GM12878 (cell line): ENCODE measurements at regions not wholly inside any gene's neighbourhood (a gene's known extent, or its start where the extent isn't known, plus 50 kb on each side); places are given as distances from the start of the nearest gene placed in this dataset.

Source experiments
- ATAC-seq: fragments of 200-7000 bp; cut with Tn5 transposase; 3 replicates; pipeline ENCODE4 v1.9.1; 2020; ENCODE audit warnings: mild to moderate bottlenecking, moderate library complexity
- BruUV-seq: library from RNA; stranded (reverse); fragments of 400-500 nt; replicated peaks from 2 replicates; lab custom pipeline; 2021; lab: Mats Ljungman, UMichigan
- CTCF ChIA-PET: fragments of 300-600 bp; sonication (Branson Sonifier 250); formaldehyde crosslinking; extraction: SDS; loops from one replicate; lab custom pipeline; 2021; ENCODE audit warnings: inconsistent platforms; lab: Yijun Ruan, JAX
- POLR2A ChIA-PET: fragments of 350-600 bp; formaldehyde crosslinking; extraction: SDS; loops from one replicate; lab custom pipeline; 2021; ENCODE audit warnings: inconsistent platforms; lab: Charles Lee
- RAD21 ChIA-PET: fragments of 300-600 bp; sonication (Branson Sonifier 250); formaldehyde crosslinking; loops from one replicate; lab custom pipeline; 2023; ENCODE audit warnings: antibody characterized with exemption; ENCODE audit not compliant: unreplicated experiment; lab: Charles Lee
- SMC1A ChIA-PET: fragments of 300-600 bp; sonication (Branson Sonifier 250); formaldehyde crosslinking; loops from one replicate; lab custom pipeline; 2023; ENCODE audit not compliant: unreplicated experiment, uncharacterized antibody; lab: Charles Lee
- DNase-seq: peaks from one replicate; pipeline ENCODE4 v3.0.0-alpha.2; 2011; ENCODE audit warnings: low read depth, low spot score
- FAIRE-seq: peaks from 3 replicates; lab custom pipeline; 2011; peaks lifted over from hg19 to GRCh38; lab: Jason Lieb, UNC
- H2AFZ ChIP-seq: 2 replicates; pipeline ENCODE4 v1.6.0; 2011; ENCODE audit warnings: low read depth, low read length, control low read depth; ENCODE audit not compliant: control insufficient read depth
- H3K27ac ChIP-seq: 2 replicates; pipeline ENCODE4 v1.5.1; 2011; ENCODE audit warnings: control low read depth; ENCODE audit not compliant: control insufficient read depth, insufficient read depth
- H3K27me3 ChIP-seq, 2 experiments: replicated peaks in 1 of 2; 2 replicates each; pipeline versions ENCODE4 v1.6.0 to v1.6.1; 2011; ENCODE audit warnings: low read length in 1 of 2; ENCODE audit not compliant: control insufficient read depth in 2 of 2, insufficient read depth in 2 of 2
- H3K36me3 ChIP-seq, 2 experiments: 2 replicates each; pipeline ENCODE4 v1.5.1; 2011; ENCODE audit warnings: low read length in 1 of 2; ENCODE audit not compliant: control insufficient read depth in 2 of 2, insufficient read depth in 2 of 2
- H3K4me1 ChIP-seq: 2 replicates; pipeline ENCODE4 v1.6.1; 2011; ENCODE audit warnings: mild to moderate bottlenecking, low read length, moderate library complexity, mixed read lengths; ENCODE audit not compliant: control insufficient read depth, insufficient read depth
- H3K4me2 ChIP-seq: 2 replicates; pipeline ENCODE4 v1.6.0; 2011; ENCODE audit warnings: control low read depth; ENCODE audit not compliant: control insufficient read depth, insufficient read depth
- H3K4me3 ChIP-seq: fragments of 200-600 bp; sonication (generic); 2 replicates; pipeline ENCODE4 v1.5.1; 2016
- H3K79me2 ChIP-seq: 2 replicates; pipeline ENCODE4 v1.6.0; 2011; ENCODE audit warnings: low read length; ENCODE audit not compliant: control insufficient read depth, insufficient read depth
- H3K9ac ChIP-seq: 2 replicates; pipeline ENCODE4 v1.8.0; 2011; ENCODE audit warnings: low read length, control low read depth, mixed read lengths; ENCODE audit not compliant: control insufficient read depth, insufficient read depth
- H3K9me3 ChIP-seq: replicated peaks from 3 replicates; pipeline ENCODE4 v1.5.1; 2011; ENCODE audit warnings: mild to moderate bottlenecking, low read length; ENCODE audit not compliant: control insufficient read depth, insufficient read depth
- H4K20me1 ChIP-seq: 2 replicates; pipeline ENCODE4 v1.6.0; 2011; ENCODE audit not compliant: control insufficient read depth, insufficient read depth
- DPF2 ChIP-seq: fragments of 450-650 bp; IDR thresholded peaks from 2 replicates; pipeline ENCODE4 v1.6.1; 2017; ENCODE audit warnings: mild to moderate bottlenecking
- EZH2 ChIP-seq: IDR thresholded peaks from 2 replicates; pipeline ENCODE4 v1.6.1; 2012; ENCODE audit warnings: low read depth, mild to moderate bottlenecking, control low read depth, inconsistent platforms, low read length, borderline replicate concordance; ENCODE audit not compliant: control insufficient read depth
- JUNB ChIP-seq: IDR thresholded peaks from 2 replicates; pipeline ENCODE4 v1.6.1; 2016; ENCODE audit warnings: antibody characterized with exemption, mild to moderate bottlenecking
- KLF5 ChIP-seq: fragments of 450-650 bp; IDR thresholded peaks from 2 replicates; pipeline ENCODE4 v1.6.1; 2014; ENCODE audit warnings: mild to moderate bottlenecking; ENCODE audit not compliant: partially characterized antibody
- MTA3 ChIP-seq: IDR thresholded peaks from 2 replicates; pipeline ENCODE4 v1.6.1; 2012; ENCODE audit warnings: low read length, inconsistent platforms, borderline replicate concordance
- NBN ChIP-seq: fragments of 450-650 bp; IDR thresholded peaks from 2 replicates; pipeline ENCODE4 v1.6.1; 2016
- NRF1 ChIP-seq: conservative IDR thresholded peaks from 2 replicates; pipeline ENCODE4 v1.6.1; 2011; ENCODE audit warnings: mild to moderate bottlenecking, low read depth, low read length, improper control_type of control experiment
- SIN3A ChIP-seq: IDR thresholded peaks from 2 replicates; pipeline ENCODE4 v1.6.1; 2012; ENCODE audit warnings: low read depth, low read length, improper control_type of control experiment
- SMAD1 ChIP-seq: fragments of 450-650 bp; IDR thresholded peaks from 2 replicates; pipeline ENCODE4 v1.6.1; 2018; ENCODE audit warnings: mild to moderate bottlenecking, low read depth; ENCODE audit not compliant: partially characterized antibody
- SMARCA5 ChIP-seq: fragments of 450-650 bp; IDR thresholded peaks from 2 replicates; pipeline ENCODE4 v1.6.1; 2017; ENCODE audit warnings: mild to moderate bottlenecking
- ZNF24 ChIP-seq: fragments of 450-650 bp; IDR thresholded peaks from 2 replicates; pipeline ENCODE4 v1.6.1; 2017; ENCODE audit warnings: antibody characterized with exemption, mild to moderate bottlenecking
- WGBS: methylation state at CpG from one replicate; pipeline ENCODE4 v1.1.6; 2016; ENCODE audit warnings: low lambda C conversion rate; ENCODE audit not compliant: insufficient replicate concordance, insufficient coverage; ENCODE audit errors: missing lambda C conversion rate; 5-methylcytosine and 5-hydroxymethylcytosine counted together
- in situ Hi-C: fragments of 300-500 bp; cut with MboI; formaldehyde crosslinking; loops from 9 replicates; pipeline ENCODE4 v1.14.3; 2018; ENCODE audit warnings: mixed read lengths
- intact Hi-C: fragments of 100-400 bp; cut with micrococcal nuclease; formaldehyde crosslinking; loops from one replicate; pipeline ENCODE4 v1.14.2; 2022; ENCODE audit not compliant: unreplicated experiment
- TF ChIP-seq, protein P1 (sequence below): fragments of 450-650 bp; IDR thresholded peaks from 2 replicates; pipeline ENCODE4 v1.6.1; 2017; ENCODE audit warnings: mild to moderate bottlenecking, moderate library complexity
- TF ChIP-seq, protein P2 (sequence below): fragments of 450-650 bp; IDR thresholded peaks from 2 replicates; pipeline ENCODE4 v1.6.1; 2018; ENCODE audit warnings: borderline replicate concordance, mild to moderate bottlenecking; ENCODE audit not compliant: partially characterized antibody
- TF ChIP-seq, protein P3 (sequence below): fragments of 450-650 bp; IDR thresholded peaks from 2 replicates; pipeline ENCODE4 v1.6.1; 2018; ENCODE audit warnings: mild to moderate bottlenecking, low read depth, moderate library complexity; ENCODE audit not compliant: partially characterized antibody

DNA sequence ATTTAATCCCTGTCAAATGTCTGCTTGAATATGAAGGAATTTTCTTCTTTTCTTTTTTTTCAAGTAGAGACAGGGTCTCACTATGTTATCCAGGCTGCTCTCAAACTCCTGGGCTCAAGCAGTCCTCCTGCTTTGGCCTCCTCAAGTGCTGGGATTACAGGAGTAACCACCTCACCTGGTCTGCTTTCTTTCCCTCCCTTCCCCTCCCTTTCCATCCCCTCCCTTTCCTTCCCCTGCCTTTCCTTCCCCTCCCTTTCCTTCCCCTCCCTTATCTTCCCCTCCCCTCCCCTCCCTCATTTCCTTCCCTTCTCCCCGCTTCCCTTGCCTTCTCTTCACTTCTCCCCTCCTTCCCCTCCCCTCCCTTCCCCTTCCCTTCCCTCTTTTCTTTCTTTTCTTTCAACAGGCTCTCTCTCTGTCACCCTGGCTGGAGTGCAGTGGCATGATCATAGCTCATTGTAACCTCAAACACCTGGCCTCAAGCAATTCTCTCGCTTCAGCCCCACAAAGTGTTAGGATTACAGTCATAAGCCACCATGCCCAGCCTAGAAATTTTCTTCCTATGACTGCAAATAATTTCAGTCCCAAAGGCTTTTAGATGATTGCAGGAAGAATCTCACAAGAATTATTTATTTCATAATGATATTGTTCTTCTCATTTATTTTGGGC, 168.9 kb downstream of the AASDH start (continued):
- TF ChIP-seq, protein P1, sequence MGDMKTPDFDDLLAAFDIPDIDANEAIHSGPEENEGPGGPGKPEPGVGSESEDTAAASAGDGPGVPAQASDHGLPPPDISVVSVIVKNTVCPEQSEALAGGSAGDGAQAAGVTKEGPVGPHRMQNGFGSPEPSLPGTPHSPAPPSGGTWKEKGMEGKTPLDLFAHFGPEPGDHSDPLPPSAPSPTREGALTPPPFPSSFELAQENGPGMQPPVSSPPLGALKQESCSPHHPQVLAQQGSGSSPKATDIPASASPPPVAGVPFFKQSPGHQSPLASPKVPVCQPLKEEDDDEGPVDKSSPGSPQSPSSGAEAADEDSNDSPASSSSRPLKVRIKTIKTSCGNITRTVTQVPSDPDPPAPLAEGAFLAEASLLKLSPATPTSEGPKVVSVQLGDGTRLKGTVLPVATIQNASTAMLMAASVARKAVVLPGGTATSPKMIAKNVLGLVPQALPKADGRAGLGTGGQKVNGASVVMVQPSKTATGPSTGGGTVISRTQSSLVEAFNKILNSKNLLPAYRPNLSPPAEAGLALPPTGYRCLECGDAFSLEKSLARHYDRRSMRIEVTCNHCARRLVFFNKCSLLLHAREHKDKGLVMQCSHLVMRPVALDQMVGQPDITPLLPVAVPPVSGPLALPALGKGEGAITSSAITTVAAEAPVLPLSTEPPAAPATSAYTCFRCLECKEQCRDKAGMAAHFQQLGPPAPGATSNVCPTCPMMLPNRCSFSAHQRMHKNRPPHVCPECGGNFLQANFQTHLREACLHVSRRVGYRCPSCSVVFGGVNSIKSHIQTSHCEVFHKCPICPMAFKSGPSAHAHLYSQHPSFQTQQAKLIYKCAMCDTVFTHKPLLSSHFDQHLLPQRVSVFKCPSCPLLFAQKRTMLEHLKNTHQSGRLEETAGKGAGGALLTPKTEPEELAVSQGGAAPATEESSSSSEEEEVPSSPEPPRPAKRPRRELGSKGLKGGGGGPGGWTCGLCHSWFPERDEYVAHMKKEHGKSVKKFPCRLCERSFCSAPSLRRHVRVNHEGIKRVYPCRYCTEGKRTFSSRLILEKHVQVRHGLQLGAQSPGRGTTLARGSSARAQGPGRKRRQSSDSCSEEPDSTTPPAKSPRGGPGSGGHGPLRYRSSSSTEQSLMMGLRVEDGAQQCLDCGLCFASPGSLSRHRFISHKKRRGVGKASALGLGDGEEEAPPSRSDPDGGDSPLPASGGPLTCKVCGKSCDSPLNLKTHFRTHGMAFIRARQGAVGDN: no peak

DNA sequence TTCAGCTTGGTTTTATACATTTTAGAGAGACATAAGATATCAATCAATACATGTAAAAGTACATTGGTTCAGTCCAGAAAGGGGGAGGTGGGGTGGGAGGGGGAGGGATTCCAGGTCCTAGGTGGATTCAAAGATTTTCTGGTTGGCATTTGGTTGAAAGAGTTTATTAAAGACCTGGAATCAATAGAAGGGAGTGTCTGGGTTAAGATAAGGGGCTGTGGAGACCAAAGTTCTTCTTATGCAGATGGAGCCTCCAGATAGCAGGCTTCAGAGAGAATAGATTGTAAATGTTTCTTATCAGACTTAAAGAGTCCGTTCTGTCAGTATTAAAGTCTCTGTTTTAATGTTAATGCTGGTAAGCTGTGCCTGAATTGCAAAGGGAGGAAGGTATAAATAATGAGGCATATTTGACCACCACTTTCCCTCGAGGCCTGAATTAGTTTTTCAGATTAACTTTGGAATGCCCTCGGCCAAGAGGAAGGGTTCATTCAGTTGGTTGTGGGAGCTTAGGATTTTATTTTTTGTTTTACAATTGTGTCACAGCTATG, 169.9 kb downstream of the AASDH start:
- no peak for DNase-seq
- FAIRE-seq: no peak
- H3K4me2 ChIP-seq: no peak overlapping the region
- no peaks in the 10 kb centered on the region for H3K4me1 ChIP-seq
- in situ Hi-C loops (no loop called here), intact Hi-C loops (no loop called here)
- no peak overlapping the region for H2AFZ ChIP-seq
- no peaks in the 10 kb centered on the region for H4K20me1 ChIP-seq
- H3K27me3 ChIP-seq: no peaks in the 10 kb centered on the region
- ChIA-PET CTCF (no interaction called here), SMC1A (no interaction called here), RAD21 (no interaction called here), POLR2A (no interaction called here)
- H3K79me2 ChIP-seq: no peaks in the 10 kb centered on the region
- BruUV-seq: no TSS peak
- H3K9ac ChIP-seq: no peak overlapping the region
- no peak overlapping the region for H3K27ac ChIP-seq
- no peak overlapping the region for H3K4me3 ChIP-seq
- no peak for ATAC-seq
- no peaks in the 10 kb centered on the region for H3K36me3 ChIP-seq
- no peaks in the 10 kb centered on the region for H3K9me3 ChIP-seq
- 12% methylated on average over 3 of the region's 3 CpGs for WGBS
- TF ChIP-seq NRF1 (no peak), DPF2 (no peak), ZNF24 (no peak), KLF5 (no peak), MTA3 (no peak), EZH2 (no peak), NBN (no peak), SMAD1 (no peak), SIN3A (no peak), SMARCA5 (no peak), JUNB (no peak)
- TF ChIP-seq, protein P2, sequence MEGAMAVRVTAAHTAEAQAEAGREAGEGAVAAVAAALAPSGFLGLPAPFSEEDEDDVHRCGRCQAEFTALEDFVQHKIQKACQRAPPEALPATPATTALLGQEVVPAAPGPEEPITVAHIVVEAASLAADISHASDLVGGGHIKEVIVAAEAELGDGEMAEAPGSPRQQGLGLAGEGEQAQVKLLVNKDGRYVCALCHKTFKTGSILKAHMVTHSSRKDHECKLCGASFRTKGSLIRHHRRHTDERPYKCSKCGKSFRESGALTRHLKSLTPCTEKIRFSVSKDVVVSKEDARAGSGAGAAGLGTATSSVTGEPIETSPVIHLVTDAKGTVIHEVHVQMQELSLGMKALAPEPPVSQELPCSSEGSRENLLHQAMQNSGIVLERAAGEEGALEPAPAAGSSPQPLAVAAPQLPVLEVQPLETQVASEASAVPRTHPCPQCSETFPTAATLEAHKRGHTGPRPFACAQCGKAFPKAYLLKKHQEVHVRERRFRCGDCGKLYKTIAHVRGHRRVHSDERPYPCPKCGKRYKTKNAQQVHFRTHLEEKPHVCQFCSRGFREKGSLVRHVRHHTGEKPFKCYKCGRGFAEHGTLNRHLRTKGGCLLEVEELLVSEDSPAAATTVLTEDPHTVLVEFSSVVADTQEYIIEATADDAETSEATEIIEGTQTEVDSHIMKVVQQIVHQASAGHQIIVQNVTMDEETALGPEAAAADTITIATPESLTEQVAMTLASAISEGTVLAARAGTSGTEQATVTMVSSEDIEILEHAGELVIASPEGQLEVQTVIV: no peak
- TF ChIP-seq, protein P3, sequence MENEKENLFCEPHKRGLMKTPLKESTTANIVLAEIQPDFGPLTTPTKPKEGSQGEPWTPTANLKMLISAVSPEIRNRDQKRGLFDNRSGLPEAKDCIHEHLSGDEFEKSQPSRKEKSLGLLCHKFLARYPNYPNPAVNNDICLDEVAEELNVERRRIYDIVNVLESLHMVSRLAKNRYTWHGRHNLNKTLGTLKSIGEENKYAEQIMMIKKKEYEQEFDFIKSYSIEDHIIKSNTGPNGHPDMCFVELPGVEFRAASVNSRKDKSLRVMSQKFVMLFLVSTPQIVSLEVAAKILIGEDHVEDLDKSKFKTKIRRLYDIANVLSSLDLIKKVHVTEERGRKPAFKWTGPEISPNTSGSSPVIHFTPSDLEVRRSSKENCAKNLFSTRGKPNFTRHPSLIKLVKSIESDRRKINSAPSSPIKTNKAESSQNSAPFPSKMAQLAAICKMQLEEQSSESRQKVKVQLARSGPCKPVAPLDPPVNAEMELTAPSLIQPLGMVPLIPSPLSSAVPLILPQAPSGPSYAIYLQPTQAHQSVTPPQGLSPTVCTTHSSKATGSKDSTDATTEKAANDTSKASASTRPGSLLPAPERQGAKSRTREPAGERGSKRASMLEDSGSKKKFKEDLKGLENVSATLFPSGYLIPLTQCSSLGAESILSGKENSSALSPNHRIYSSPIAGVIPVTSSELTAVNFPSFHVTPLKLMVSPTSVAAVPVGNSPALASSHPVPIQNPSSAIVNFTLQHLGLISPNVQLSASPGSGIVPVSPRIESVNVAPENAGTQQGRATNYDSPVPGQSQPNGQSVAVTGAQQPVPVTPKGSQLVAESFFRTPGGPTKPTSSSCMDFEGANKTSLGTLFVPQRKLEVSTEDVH: no peak
